Astrocyte of the cerebellum (primary cell): ENCODE measurements at regions not wholly inside any gene's neighbourhood (a gene's known extent, or its start where the extent isn't known, plus 50 kb on each side); places are given as distances from the start of the nearest gene placed in this dataset.

Experiments
- DNase-seq: peaks from one replicate; pipeline ENCODE4 v3.0.0-alpha.2; 2011; ENCODE audit warnings: low read depth
- H3K4me3 ChIP-seq: 2 replicates; pipeline ENCODE4 v1.5.1; 2011; ENCODE audit warnings: mild to moderate bottlenecking, low read depth, low read length, moderate library complexity
- in situ Hi-C: cut with HindIII; loops from 2 replicates; pipeline ENCODE4 v1.10.0; 2017; ENCODE audit warnings: low sequenced_read_pairs
- TF ChIP-seq, protein P1 (sequence below): IDR thresholded peaks from 2 replicates; pipeline ENCODE4 v1.5.1; 2012; ENCODE audit warnings: low read length, low read depth, moderate library complexity, mild to moderate bottlenecking; ENCODE audit errors: missing control alignments

- in situ Hi-C loops = no loop called here
- no peak for DNase-seq
- TF ChIP-seq, protein P1, sequence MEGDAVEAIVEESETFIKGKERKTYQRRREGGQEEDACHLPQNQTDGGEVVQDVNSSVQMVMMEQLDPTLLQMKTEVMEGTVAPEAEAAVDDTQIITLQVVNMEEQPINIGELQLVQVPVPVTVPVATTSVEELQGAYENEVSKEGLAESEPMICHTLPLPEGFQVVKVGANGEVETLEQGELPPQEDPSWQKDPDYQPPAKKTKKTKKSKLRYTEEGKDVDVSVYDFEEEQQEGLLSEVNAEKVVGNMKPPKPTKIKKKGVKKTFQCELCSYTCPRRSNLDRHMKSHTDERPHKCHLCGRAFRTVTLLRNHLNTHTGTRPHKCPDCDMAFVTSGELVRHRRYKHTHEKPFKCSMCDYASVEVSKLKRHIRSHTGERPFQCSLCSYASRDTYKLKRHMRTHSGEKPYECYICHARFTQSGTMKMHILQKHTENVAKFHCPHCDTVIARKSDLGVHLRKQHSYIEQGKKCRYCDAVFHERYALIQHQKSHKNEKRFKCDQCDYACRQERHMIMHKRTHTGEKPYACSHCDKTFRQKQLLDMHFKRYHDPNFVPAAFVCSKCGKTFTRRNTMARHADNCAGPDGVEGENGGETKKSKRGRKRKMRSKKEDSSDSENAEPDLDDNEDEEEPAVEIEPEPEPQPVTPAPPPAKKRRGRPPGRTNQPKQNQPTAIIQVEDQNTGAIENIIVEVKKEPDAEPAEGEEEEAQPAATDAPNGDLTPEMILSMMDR = no peak
- no peak overlapping the region for H3K4me3 ChIP-seq
These were observed 836.1 kb upstream of the KCND2 start for GRCh38 chr7:119436882-119437281.

GRCh38 chr7:119438315-119438714 is 834.7 kb upstream of the KCND2 start:
- TF ChIP-seq, protein P1 = no peak
- in situ Hi-C loops = no loop called here

GRCh38 chr7:119439192-119439591 is 833.8 kb upstream of the KCND2 start:
- no peak overlapping the region for H3K4me3 ChIP-seq
- in situ Hi-C loops = no loop called here
- TF ChIP-seq, protein P1 = no peak
- DNase-seq = no peak

More at GRCh38 chr7:119438315-119438714, 834.7 kb upstream of the KCND2 start:
- no peak for DNase-seq
- H3K4me3 ChIP-seq = no peak overlapping the region

GRCh38 chr7:119452401-119452800 is 820.6 kb upstream of the KCND2 start:
- DNase-seq = no peak
- in situ Hi-C loops = no loop called here
- TF ChIP-seq, protein P1 = no peak
- H3K4me3 ChIP-seq = no peak overlapping the region

- no peak overlapping the region for H3K4me3 ChIP-seq
- in situ Hi-C loops = no loop called here
- TF ChIP-seq, protein P1 = no peak
- no peak for DNase-seq
These were observed 807.1 kb upstream of the KCND2 start for GRCh38 chr7:119465798-119466305.

GRCh38 chr7:119472408-119473038 is 800.5 kb upstream of the KCND2 start:
- no peak for DNase-seq
- in situ Hi-C loops = no loop called here
- H3K4me3 ChIP-seq = no peak overlapping the region
- TF ChIP-seq, protein P1 = no peak
